HG02763 (cell line): ENCODE measurements at regions not wholly inside any gene's neighbourhood (a gene's known extent, or its start where the extent isn't known, plus 50 kb on each side); places are given as distances from the start of the nearest gene placed in this dataset.
"Not testable (repeated sequence)": the region's sequence is repeated elsewhere in the genome, so short reads cannot be mapped to it uniquely, and the experiment has no call there.

Source experiments
- ATAC-seq: cut with Tn5 transposase; IDR thresholded peaks from one replicate; pipeline ENCODE4 v1.9.1; 2021; ENCODE audit warnings: mild to moderate bottlenecking, moderate library complexity; ENCODE audit not compliant: unreplicated experiment

DNA sequence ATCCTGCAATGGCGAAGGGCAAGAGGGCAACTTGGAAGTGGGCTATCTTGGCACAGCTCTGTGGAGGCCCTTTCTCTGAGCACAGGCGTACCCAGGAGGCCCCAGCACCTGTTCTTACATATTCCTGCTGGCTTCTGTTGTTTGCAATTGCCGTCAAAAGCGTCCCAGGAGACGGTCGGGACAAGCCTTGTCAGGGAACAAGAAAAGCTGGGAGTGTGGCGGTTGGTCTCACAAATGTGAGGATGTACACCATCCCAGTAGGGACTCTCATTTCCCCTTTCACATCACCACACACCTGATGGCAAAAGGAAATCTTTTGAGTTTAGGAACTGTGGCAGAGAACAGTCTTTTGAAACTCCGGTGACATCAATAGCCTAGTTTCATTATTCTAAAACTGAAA is 94.7 kb upstream of the EFEMP1 start:
- ATAC-seq = no peak

DNA sequence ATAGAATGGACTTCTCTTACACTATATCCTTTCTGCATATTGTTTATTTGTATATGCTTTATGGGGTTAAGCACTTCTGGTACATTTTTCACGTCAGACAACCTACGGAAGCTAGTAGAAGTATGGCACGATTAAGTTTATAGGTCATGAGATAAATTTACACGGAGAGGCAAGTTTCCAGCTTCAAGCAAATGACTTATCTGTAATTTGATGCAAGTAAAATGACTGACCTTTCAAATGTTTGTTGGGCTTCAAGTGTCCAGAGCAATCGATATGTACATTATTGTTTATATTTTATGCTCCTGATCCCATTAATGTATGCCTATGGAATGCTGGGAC is 97.5 kb upstream of the EFEMP1 start:
- ATAC-seq = no peak

DNA sequence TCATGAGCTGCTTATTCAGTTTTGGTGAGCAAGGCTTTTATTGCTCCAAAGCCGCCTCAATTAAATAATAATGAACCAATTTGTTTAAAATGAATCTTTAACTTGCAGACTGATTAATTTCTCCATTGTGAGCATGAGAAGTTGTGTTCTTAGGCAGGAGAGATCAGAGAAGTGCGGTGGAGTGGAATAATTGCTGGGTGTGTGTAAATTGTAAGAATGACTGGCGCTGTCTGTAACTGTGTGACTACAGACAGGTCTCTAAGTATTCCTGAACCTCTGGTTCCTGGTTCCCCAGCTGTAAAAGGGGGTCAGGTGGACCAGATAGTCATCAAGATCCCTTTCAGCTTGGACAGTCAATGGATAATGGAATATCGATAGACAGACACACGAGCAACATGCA is 98.0 kb upstream of the EFEMP1 start:
- no peak for ATAC-seq

DNA sequence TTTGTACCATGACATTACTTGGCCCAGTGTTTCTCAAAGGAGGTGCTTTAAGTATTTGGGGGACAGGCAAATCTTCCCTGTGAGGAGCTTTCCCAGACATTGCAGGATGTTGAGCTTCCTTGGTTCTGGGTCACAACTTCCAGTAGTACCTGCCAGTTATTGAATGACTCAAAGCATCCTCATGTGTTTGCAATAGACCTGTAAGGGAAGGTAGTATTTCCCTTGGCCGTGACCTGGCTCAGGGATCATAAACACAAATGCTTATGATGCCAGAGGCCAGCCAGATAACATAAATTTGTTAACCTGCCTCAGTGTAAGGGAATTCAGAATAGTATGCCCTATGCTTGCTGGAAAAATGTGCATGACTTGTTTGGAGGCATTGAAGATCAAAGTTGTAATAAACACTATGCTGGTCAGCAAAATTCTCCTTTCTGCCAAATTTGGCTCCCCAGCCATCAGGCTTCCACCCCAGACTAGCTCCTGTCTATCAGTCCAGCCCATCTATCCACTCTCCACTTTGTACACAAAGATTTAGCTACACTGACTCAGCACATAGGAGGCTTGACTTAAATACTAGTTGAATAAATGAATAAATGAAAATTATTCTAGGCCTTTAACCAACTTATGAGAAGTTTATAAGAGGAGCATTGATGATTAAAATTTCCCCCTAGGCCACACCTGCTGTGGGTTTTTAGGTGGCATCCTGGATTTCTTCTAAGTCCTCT is 102.0 kb upstream of the EFEMP1 start:
- no peak for ATAC-seq

DNA sequence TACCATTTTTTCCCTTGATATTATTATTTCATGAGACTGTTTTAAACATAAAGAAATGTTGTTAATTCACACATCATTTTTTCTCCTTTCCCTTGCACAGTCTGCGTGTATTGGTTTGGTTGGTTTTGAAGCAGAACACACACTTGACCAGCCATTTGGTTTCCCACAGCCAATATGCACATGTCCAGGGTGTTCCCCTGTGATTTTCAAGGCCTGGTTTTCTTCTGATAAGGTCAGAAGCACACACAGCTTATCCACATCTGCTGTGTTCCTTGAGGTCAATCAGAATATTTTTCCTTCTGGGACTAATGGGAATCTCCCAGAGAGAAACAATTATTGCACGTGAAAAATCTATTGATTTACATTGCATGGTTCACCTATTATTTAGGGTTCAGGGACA is 103.2 kb upstream of the EFEMP1 start:
- ATAC-seq = no peak

DNA sequence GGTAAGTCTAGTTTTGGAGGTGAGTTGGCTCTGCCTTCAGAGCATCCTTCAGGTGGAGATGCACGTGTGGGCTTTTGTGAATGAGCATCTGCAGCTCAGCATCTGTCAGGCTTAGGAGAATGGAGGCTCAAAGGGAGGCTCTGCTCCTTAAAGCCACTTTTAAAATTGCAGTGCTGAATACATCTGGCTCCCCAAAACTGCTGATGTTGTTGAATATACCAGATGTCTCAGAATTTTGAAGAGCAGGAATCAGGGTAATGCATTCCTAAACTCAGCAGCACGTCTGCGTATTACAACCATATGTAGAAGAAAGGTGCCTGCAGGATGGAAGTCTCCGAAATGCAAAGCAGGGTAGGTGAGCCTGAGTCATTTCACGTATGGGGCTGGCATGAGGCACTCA is 106.5 kb upstream of the EFEMP1 start:
- no peak for ATAC-seq

DNA sequence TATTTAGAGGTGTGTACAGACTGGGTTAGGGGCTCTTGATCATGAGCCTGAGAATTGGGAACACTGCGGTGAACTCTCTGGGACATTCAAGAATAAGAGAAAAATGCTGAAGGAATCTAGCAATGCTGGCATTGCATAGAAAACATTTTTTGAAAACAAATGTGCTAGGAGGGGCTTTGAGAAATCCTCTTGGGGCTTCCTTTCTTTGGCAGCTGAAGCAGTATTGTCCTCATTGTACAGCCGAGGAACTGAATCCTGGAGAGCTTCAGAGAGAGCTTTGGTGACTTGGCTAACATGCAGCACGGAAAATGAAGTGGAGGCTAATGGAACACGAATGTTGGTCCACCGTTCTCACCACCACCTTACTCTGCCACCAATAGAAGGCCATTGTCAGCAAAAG is 107.3 kb upstream of the EFEMP1 start:
- no peak for ATAC-seq

DNA sequence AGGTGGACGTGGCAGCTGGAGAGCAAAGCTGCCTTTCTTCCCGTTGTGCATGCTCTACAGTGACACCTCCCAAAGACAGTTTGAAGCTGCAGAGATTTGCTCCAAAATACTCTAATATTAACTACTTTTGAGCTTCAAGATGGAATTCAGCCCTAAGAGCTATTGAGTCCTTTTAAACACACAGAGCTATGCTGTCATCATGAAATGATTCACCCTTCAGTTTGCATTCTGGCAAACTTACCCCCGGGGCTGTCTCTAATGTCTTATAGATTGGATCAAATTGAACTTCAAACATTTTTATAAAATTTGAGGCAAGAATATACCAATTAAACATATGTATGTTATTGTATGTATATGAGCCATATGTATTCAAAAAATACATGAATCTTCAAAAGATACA is 110.7 kb upstream of the EFEMP1 start:
- ATAC-seq = no peak

DNA sequence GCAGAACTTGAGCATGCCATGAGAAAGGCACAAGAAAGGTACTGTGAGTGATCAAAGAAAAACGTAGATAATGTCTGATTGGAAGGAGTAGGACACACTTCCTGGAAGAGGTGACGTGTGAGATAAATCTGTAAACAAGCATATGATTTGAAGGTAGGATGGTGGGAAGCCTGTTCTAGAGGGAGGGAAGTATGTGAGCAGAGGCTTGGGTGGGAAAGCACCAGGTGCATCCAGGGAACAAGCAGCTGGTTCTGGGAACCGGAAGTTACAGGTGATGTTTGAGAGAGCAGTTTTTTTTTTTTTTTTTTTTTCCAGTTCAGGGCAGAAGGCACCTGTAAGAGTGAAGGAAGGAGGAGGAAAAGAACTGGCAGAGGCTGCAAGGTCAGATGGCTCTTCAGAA is 116.6 kb upstream of the EFEMP1 start:
- no peak for ATAC-seq

DNA sequence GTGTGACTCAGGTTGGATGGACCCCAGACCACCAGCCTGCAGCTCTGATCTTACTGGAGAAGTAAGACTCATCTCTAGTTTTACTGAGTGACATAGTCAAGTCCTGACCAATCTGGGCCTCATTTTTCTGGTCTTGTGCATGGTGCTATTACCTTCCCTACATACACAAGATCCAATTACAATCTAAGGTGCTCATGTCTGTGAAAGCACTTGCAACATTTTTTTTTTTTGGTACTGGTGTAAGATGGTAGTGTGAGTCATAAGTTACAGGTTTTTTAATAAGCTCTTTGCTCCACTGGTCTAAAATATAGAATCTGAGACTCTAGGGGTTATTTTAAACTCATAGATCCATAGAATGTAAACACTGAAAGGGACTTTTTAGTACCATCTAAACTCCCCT is 117.3 kb upstream of the EFEMP1 start:
- ATAC-seq = no peak

DNA sequence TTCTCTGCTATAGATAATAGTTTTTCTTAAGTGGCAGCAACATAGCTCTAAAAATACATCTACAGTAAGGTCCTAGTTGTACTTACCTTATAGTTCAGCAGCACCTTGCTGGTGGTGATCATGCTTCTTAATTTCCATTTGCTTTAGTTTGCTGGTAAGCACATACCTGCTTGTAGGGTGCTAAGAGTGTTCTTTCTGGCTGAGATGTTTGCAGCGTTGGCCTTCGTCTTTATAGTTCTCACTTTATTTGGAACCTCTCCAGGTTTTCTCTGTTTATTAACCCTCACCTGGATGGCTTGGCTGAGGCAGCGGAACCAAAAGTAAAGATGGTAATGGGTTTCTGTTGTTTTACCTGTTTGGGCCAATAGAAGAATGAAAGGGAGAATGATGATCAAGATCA is 123.6 kb upstream of the EFEMP1 start:
- ATAC-seq = no peak

DNA sequence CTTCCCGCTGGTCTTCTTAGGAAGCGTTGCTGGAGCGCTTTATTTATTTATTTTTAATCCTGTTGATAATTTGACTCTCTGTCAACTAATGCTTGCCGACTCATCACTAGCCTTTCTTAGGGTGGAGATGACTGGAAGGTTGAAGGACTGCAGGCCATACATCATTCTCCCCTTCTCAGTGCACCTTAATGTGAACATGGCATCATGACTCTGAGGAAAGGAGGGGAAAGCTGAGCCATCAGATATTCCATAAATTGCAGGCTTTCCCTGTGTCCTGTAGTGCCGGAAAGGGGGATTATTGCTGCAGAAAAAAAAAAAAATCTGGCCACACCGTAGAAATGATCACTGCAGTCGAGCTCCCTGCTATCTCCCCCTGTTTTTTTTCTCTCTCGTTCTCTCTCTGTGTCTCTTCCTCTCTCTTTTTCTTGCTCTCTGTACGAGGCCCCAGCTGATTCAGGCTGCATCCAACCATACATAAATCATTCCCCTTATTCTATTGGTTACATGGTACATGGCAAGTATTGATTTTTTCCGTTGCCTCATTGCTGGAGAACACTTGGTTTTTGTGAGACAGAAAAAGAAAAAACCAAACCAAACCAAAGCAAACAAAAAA is 125.8 kb upstream of the EFEMP1 start:
- ATAC-seq = no peak

DNA sequence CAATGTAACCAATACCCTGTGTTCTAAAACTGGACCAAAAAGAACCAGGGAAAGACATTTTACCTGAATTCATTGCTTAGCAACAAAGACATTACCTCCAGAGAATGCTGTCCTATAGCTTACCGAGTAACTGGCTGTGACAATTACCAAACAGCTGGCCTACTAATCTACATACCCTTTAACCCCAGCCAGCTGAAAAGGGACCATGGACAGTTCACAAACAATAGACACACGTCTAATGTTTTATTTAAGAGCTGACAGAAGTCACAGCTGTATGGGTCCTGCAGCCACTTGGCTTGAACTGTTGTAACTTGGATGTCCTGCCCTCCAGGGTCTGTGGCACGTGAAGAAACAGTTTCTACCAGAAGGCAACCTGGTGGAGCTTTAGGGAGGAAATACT is 130.1 kb upstream of the EFEMP1 start:
- ATAC-seq = no peak

DNA sequence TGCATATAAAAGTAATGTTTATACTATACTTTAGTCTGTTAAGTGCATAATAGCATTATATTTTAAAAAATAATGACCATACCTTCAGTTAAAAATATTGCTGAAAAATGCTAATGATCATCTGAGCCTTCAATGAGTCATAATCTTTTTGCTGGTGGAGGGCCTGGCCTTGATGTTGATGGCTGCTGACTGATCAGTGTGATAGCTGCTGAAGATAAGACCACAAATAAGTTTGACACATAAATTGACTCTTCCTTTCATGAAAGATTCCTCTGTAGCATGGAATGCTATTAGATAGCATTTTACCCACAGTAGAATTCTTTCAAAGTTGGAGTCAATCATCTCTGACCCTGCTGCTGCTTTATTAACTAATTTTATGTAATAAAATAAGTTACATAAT is 128.4 kb upstream of the CCDC85A start:
- ATAC-seq = no peak

DNA sequence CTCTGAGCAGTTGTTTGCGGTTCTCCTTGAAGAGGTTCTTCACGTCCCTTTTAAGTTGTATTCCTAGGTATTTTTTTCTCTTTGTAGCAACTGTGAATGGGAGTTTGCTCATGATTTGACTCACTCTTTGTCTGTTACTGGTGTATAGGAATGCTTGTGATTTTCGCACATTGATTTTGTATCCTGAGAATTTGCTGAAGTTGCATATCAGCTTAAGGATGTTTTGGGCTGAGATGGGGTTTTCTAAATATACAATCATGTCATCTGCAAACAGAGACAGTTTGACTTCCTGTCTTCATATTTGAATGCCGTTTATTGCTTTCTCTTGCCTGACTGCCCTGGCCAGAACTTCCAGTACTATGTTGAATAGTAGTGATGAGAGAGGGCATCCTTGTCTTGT is 122.5 kb upstream of the CCDC85A start:
- ATAC-seq = not testable (repeated sequence)

DNA sequence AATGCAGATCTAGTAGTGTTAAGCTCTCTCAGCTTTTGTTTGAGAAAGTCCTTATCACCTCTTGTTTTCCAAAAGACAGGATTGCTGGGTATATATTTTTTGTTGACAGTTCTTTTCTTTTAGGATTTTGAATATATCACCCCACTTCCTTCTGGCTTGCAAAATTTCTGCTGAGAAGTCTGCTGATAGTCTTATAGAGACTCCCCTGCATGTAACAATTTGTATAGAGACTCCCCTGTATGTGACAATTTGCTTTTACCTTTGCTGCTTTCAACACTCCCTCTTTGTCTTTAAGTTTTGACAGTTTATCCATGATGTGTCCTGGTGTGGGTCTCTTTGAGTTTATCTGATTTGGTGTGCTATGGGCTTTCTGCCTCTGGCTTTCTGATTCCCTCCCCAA is 115.0 kb upstream of the CCDC85A start:
- no peak for ATAC-seq

DNA sequence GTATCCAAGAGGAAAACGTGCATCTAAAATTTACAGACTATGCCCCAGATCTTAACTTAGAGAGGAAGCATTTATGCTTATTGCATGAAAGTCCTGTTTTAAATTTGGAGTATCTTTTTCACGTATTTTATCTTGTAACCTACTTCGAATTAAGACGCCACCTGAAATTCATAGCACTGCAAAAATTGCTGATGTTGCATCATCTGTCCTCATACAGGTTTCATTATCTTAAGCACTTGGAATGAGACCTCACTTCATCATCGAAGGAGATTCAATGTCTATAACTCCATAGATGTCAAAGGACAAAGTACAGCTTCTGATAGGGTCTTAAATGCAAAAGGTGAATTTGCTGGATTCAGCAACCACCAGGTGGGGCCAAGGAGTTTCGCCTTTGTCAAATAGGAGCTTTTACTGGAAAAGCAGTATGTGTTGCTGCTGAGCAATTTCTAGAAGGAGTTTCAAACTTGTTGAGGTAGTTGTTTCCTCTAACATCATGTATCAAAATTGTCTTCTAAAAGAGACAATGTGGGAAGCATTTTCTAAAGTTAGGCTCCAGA is 106.4 kb upstream of the CCDC85A start:
- no peak for ATAC-seq

DNA sequence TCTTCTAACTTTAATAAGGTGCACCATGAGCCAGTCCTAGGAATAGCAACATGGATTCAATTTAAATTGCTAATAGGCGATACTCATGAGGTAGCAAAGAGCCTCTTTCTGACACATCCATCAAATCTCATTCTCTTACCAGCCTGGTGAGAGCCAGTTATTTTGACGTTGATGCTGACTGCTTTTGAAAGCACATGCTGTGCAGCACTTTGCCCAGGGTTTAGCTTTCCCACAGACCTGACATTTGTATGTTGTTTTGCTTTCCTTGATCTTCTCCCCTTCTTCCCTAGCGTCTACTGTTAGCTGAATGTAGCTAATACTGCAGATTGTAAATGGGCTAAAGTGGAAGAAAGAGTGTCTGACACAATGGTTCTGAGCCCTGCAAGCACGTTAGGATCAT is 101.1 kb upstream of the CCDC85A start:
- no peak for ATAC-seq

DNA sequence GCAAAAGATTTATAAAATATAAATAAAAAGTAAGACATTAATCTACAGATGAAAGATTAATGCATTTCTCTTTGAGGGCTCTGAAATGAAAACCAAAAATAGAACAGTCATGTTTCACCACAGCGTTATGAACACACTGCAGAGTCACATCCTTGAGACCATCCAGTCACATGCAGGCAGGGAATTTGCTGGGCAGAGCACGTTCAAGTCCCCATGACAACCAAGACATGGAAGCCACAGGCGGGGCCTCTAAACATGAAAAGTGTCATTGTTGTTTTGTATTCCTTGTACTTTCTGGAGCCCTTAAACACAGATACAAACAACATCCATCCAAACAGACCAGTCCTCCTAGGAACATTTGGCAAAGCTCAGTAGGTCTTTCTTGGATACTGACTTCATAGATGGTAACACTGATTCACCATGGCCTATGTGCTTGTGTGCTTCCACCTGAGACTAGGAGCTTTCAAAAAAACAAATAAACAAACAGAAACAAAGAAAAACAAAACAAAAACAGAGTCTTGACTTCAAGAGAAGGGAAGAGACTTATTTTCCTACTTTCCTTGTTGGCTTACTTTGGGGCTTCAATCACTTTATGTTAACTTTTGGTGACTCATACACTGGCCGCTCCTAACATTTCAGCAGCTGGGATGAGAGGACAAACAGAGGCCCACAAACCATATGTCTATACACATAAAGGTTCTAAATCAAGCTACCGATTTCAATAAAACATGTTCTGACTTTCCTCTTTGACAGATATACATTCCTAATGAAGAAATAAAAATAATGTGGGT is 99.5 kb upstream of the CCDC85A start:
- no peak for ATAC-seq

DNA sequence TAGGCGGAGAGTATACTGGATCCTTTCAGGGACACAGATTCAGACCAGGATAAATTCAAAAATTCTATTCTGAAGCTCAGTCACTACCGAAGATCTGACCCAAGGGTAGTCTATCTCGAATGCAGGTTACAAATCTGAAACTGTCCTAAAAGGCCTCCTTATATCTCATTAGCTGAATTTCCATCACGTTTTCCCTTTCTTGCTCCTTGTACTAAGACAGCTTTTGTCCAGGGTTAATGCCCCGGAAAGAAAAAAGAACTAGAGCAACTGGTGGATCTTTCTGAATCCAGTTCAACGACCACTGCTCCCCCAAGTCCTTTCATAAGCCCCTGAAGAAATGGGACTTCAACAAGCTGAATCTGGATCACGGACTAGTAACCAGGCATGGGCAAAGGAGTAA is 97.5 kb upstream of the CCDC85A start:
- no peak for ATAC-seq

DNA sequence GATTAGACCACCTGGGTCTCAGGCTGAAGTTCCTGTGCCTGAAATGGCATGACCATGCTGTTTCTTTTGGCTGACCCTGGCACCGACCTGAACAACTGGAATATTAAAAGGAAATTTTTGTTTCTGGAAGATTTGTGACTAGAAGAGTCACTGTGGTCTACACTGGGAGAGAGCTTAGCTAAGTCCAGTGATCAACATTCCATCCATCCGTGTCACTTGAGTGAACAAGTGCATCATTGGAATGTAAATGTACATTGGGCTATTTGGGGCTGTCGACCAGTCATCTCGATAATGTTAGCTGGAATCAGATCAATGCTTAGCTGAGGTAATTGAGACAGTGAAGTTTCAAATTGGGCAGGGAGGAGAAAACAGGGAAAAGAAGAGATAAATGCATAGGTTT is 95.4 kb upstream of the CCDC85A start:
- ATAC-seq = no peak

DNA sequence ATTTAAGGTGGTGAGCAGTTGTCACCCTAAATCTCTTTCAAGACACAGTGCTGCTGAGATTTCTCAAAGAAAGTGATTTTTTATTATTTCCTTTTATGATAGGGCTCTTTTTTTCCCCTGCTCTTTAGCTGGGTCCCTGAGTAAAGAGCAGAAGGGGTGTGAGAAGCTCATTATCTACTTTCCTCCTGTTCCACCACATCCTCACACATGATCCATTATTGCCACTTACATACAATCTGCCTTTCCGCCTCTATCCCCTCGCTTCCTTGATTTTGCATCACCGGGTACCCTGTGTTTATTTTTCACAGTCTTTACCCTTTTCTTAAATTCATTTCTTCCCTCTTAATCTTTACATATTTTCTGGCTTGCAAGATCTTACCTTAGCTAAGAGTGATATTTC is 93.9 kb upstream of the CCDC85A start:
- ATAC-seq = no peak
